Neural progenitor cell (in vitro differentiated cells): ENCODE measurements at regions not wholly inside any gene's neighbourhood (a gene's known extent, or its start where the extent isn't known, plus 50 kb on each side); places are given as distances from the start of the nearest gene placed in this dataset.

Experiments
- CTCF ChIP-seq: fragments of 200-600 bp; sonication (generic); IDR thresholded peaks from 2 replicates; pipeline ENCODE4 v1.5.1; 2017; ENCODE audit warnings: antibody characterized with exemption, mild to moderate bottlenecking
- EZH2 ChIP-seq: fragments of 200-600 bp; sonication (generic); IDR thresholded peaks from 2 replicates; pipeline ENCODE4 v1.6.1; 2017; ENCODE audit warnings: antibody characterized with exemption, mild to moderate bottlenecking, moderate library complexity
- EZH2phosphoT487 ChIP-seq: fragments of 200-600 bp; sonication (generic); IDR thresholded peaks from 2 replicates; pipeline ENCODE4 v1.6.1; 2017; ENCODE audit warnings: antibody characterized with exemption

GRCh38 chr5:15103130-15103529 lies 231.6 kb upstream of the ANKH start:
- TF ChIP-seq CTCF (no peak), EZH2 (no peak), EZH2phosphoT487 (no peak)
